Gastrocnemius medialis (tissue), 4 donors: ENCODE measurements at regions not wholly inside any gene's neighbourhood (a gene's known extent, or its start where the extent isn't known, plus 50 kb on each side); places are given as distances from the start of the nearest gene placed in this dataset.

Source experiments
- POLR2A ChIP-seq, 2 donors: fragments of 450-650 bp; IDR thresholded peaks; one replicate each; pipeline ENCODE4 v1.6.1; 2017; ENCODE audit warnings: antibody characterized with exemption in 2 of 2, mild to moderate bottlenecking in 2 of 2, moderate library complexity in 2 of 2
- TF ChIP-seq, protein P1 (sequence below), 5 experiments: fragments of 450-650 bp in 3 of 5; fragments of 200-600 bp in 2 of 5; sonication (generic) in 2 of 5; IDR thresholded peaks in 4 of 5; conservative IDR thresholded peaks in 1 of 5; 1 replicate in 4 of 5; 2 replicates in 1 of 5; pipeline ENCODE4 v1.5.1; 2016 to 2019; ENCODE audit warnings: antibody characterized with exemption in 5 of 5, mild to moderate bottlenecking in 3 of 5, moderate library complexity in 3 of 5

DNA sequence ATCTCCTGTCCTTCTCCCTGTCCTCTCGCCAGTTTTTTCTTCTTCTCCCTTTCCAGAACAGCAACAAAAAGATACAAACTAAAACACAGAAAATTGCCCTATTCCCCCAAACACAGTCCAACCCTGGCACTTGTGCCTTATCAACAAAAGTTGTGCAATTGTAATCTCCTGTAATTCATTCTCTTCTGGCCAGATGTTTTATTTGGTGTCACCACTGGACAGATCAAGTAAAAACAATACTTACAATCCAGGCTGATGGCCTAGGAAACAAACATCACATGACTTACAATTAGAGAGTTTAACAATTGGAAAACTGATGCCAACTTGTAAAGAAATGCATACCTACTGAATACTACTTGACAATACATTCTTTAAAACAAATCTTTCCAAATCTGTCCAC, 231.6 kb downstream of the ETV1 start:
- TF ChIP-seq, protein P1, sequence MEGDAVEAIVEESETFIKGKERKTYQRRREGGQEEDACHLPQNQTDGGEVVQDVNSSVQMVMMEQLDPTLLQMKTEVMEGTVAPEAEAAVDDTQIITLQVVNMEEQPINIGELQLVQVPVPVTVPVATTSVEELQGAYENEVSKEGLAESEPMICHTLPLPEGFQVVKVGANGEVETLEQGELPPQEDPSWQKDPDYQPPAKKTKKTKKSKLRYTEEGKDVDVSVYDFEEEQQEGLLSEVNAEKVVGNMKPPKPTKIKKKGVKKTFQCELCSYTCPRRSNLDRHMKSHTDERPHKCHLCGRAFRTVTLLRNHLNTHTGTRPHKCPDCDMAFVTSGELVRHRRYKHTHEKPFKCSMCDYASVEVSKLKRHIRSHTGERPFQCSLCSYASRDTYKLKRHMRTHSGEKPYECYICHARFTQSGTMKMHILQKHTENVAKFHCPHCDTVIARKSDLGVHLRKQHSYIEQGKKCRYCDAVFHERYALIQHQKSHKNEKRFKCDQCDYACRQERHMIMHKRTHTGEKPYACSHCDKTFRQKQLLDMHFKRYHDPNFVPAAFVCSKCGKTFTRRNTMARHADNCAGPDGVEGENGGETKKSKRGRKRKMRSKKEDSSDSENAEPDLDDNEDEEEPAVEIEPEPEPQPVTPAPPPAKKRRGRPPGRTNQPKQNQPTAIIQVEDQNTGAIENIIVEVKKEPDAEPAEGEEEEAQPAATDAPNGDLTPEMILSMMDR (IDR thresholded peaks at IDR 0.05 in 4 of 5, conservative IDR thresholded peaks at IDR 0.05 in 1 of 5), result no peak
- no peak for TF ChIP-seq POLR2A (IDR thresholded peaks at IDR 0.05)
